PC-3 (cell line): ENCODE measurements at regions not wholly inside any gene's neighbourhood (a gene's known extent, or its start where the extent isn't known, plus 50 kb on each side); places are given as distances from the start of the nearest gene placed in this dataset.

ENCODE experiments used
- EZH2 ChIP-seq: fragments of 300-600 bp; sonication (generic); IDR thresholded peaks from one replicate; pipeline ENCODE4 v1.6.1; 2017; ENCODE audit warnings: antibody characterized with exemption, mild to moderate bottlenecking, low read length; ENCODE audit not compliant: unreplicated experiment
- EZH2phosphoT487 ChIP-seq: fragments of 300-600 bp; sonication (generic); IDR thresholded peaks from 2 replicates; pipeline ENCODE4 v1.6.1; 2018; ENCODE audit warnings: mild to moderate bottlenecking, antibody characterized with exemption, low read length, borderline replicate concordance
- TF ChIP-seq, protein P1 (sequence below): fragments of 300-600 bp; sonication (generic); conservative IDR thresholded peaks from 2 replicates; pipeline ENCODE4 v1.5.1; 2017; ENCODE audit warnings: antibody characterized with exemption, low read depth, mild to moderate bottlenecking, low read length

DNA sequence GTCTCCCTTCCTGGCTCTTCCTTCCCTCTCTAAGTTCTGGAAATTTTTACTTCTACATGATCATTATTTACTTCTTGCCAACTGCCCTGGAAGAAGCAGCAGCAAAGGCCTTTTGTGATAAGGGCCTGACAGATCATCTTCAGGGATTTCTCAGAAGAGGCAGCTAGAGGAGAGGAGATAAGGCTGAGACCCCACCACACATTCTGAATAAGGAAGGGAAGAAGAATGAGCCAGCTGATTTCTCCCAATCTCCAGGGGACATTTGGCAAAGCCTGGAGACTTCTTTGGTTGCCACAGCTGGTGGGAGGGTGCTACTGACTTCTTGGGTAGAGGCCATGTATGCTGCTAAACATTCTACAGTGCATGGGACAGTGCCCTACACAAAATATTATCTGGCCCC is 122.4 kb upstream of the OR9Q1 start:
- TF ChIP-seq, protein P1, sequence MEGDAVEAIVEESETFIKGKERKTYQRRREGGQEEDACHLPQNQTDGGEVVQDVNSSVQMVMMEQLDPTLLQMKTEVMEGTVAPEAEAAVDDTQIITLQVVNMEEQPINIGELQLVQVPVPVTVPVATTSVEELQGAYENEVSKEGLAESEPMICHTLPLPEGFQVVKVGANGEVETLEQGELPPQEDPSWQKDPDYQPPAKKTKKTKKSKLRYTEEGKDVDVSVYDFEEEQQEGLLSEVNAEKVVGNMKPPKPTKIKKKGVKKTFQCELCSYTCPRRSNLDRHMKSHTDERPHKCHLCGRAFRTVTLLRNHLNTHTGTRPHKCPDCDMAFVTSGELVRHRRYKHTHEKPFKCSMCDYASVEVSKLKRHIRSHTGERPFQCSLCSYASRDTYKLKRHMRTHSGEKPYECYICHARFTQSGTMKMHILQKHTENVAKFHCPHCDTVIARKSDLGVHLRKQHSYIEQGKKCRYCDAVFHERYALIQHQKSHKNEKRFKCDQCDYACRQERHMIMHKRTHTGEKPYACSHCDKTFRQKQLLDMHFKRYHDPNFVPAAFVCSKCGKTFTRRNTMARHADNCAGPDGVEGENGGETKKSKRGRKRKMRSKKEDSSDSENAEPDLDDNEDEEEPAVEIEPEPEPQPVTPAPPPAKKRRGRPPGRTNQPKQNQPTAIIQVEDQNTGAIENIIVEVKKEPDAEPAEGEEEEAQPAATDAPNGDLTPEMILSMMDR = no peak
- TF ChIP-seq EZH2phosphoT487 = no peak
- TF ChIP-seq EZH2 = no peak
